Choroid plexus epithelial cell (primary cell): ENCODE measurements at regions not wholly inside any gene's neighbourhood (a gene's known extent, or its start where the extent isn't known, plus 50 kb on each side); places are given as distances from the start of the nearest gene placed in this dataset.

Experiments used
- DNase-seq: peaks from one replicate; pipeline ENCODE4 v3.0.0-alpha.2; 2010; ENCODE audit warnings: low read depth
- H3K4me3 ChIP-seq: 2 replicates; pipeline ENCODE4 v1.5.1; 2011; ENCODE audit warnings: low read depth, mild to moderate bottlenecking, control low read depth, low read length, moderate library complexity
- CTCF ChIP-seq: conservative IDR thresholded peaks from 2 replicates; pipeline ENCODE4 v1.5.1; 2011; ENCODE audit warnings: low read depth, mild to moderate bottlenecking, control low read depth, inconsistent platforms, low read length, moderate library complexity

DNA sequence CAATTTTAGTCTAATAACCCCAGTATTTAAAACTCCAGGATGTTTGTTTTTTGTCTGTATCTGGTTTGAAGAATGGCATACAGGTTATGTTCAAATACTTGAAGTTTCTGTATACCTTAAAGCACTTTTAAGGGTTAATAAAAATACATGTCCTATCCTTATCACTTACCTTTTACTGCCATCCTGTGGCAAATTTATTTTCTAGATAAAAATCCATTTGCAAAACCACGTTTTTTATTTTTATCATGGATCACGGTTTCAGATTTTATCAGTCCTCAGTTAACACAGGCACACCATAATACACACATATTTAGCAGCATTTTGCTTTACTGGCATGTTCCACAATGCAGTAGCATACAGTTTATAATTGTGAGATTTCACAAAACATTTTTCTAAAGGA lies 113.3 kb upstream of the H2AZ1 start:
- H3K4me3 ChIP-seq = no peak overlapping the region
- DNase-seq = no peak
- no peak for TF ChIP-seq CTCF

DNA sequence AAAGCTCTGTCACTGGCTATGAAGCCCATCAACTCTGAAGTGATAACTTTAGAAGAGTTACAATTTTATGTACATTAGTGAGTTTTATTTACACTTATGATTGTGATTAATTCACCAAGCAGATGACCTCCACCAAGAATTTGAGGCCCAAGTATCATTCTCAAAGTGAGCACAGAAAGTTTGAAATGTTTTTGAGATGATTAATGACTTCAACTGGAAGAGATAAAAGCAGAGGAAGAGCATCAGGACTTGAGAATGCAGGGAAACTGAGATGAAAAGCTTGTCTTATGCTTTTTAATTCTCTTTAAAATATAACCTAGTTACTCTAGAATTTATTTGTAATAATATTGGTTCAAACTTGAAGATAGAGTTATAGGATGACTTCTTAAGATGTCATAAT lies 112.8 kb upstream of the H2AZ1 start:
- TF ChIP-seq CTCF = no peak
- no peak overlapping the region for H3K4me3 ChIP-seq
- peak; percentile 56 for DNase-seq

GRCh38 chr4:100061835-100062234 lies 111.8 kb upstream of the H2AZ1 start:
- no peak for TF ChIP-seq CTCF
- peak; percentile 58 for DNase-seq
- H3K4me3 ChIP-seq = no peak overlapping the region

- DNase-seq = no peak
- no peak for TF ChIP-seq CTCF
These were observed 110.8 kb upstream of the H2AZ1 start for GRCh38 chr4:100060765-100061416.

GRCh38 chr4:100059467-100059866 lies 109.4 kb upstream of the H2AZ1 start:
- TF ChIP-seq CTCF = no peak
- no peak overlapping the region for H3K4me3 ChIP-seq
- no peak for DNase-seq

More at GRCh38 chr4:100060765-100061416, 110.8 kb upstream of the H2AZ1 start:
- no peak overlapping the region for H3K4me3 ChIP-seq

- no peak overlapping the region for H3K4me3 ChIP-seq
- no peak for TF ChIP-seq CTCF
- DNase-seq = no peak
These were observed 106.6 kb upstream of the H2AZ1 start for GRCh38 chr4:100056701-100057100.

- no peak for TF ChIP-seq CTCF
- H3K4me3 ChIP-seq = no peak overlapping the region
- DNase-seq = no peak
These were observed 104.0 kb upstream of the H2AZ1 start for GRCh38 chr4:100054071-100054470.
